GM18870 (cell line): ENCODE measurements at regions not wholly inside any gene's neighbourhood (a gene's known extent, or its start where the extent isn't known, plus 50 kb on each side); places are given as distances from the start of the nearest gene placed in this dataset.
"Not testable (repeated sequence)": the region's sequence is repeated elsewhere in the genome, so short reads cannot be mapped to it uniquely, and the experiment has no call there.

Experiments
- ATAC-seq: cut with Tn5 transposase; IDR thresholded peaks from one replicate; pipeline ENCODE4 v1.9.1; 2021; ENCODE audit warnings: moderate library complexity; ENCODE audit not compliant: unreplicated experiment

GRCh38 chr7:17437586-17437985, 139.1 kb downstream of the AHR start:
- ATAC-seq = no peak

- not testable (repeated sequence) for ATAC-seq
These were observed 141.8 kb downstream of the AHR start for GRCh38 chr7:17440025-17440784.

- no peak for ATAC-seq
These were observed 142.4 kb downstream of the AHR start for GRCh38 chr7:17440831-17441230.

GRCh38 chr7:17441557-17441956, 143.1 kb downstream of the AHR start:
- no peak for ATAC-seq

GRCh38 chr7:17444151-17444550, 145.7 kb downstream of the AHR start:
- ATAC-seq = no peak

- no peak for ATAC-seq
These were observed 146.2 kb downstream of the AHR start for GRCh38 chr7:17444673-17445072.

GRCh38 chr7:17446340-17446739, 147.9 kb downstream of the AHR start:
- ATAC-seq = no peak

- no peak for ATAC-seq
These were observed 149.5 kb downstream of the AHR start for GRCh38 chr7:17447728-17448478.

- no peak for ATAC-seq
These were observed 150.3 kb downstream of the AHR start for GRCh38 chr7:17448479-17449423.

GRCh38 chr7:17456541-17456940, 158.1 kb downstream of the AHR start:
- no peak for ATAC-seq

GRCh38 chr7:17460001-17460400, 161.5 kb downstream of the AHR start:
- no peak for ATAC-seq

- no peak for ATAC-seq
These were observed 162.2 kb downstream of the AHR start for GRCh38 chr7:17460665-17461064.

- no peak for ATAC-seq
These were observed 163.7 kb downstream of the AHR start for GRCh38 chr7:17462131-17462631.

GRCh38 chr7:17463511-17464085, 165.1 kb downstream of the AHR start:
- no peak for ATAC-seq

- ATAC-seq = no peak
These were observed 167.8 kb downstream of the AHR start for GRCh38 chr7:17466216-17466615.

GRCh38 chr7:17467386-17467945, 169.0 kb downstream of the AHR start:
- no peak for ATAC-seq

- ATAC-seq = no peak
These were observed 172.9 kb downstream of the AHR start for GRCh38 chr7:17471325-17471724.

- no peak for ATAC-seq
These were observed 174.1 kb downstream of the AHR start for GRCh38 chr7:17472518-17472917.

- ATAC-seq = no peak
These were observed 174.5 kb downstream of the AHR start for GRCh38 chr7:17472939-17473338.

- ATAC-seq = no peak
These were observed 176.4 kb downstream of the AHR start for GRCh38 chr7:17474724-17475344.
